Endothelial cell (in vitro differentiated cells): ENCODE measurements at regions not wholly inside any gene's neighbourhood (a gene's known extent, or its start where the extent isn't known, plus 50 kb on each side); places are given as distances from the start of the nearest gene placed in this dataset.
"Not testable (repeated sequence)": the region's sequence is repeated elsewhere in the genome, so short reads cannot be mapped to it uniquely, and the experiment has no call there.

ENCODE experiments used
- DNase-seq: peaks from one replicate; pipeline ENCODE4 v3.0.0; 2021; ENCODE audit warnings: low spot score
- H3K27ac Mint-ChIP-seq: one replicate; pipeline ENCODE4 v1.8.0; 2021; ENCODE audit warnings: mixed read lengths, inconsistent platforms; ENCODE audit not compliant: unreplicated experiment
- H3K27me3 Mint-ChIP-seq: one replicate; pipeline ENCODE4 v1.8.0; 2021; ENCODE audit warnings: mild to moderate bottlenecking, moderate library complexity, mixed read lengths, inconsistent platforms; ENCODE audit not compliant: unreplicated experiment
- H3K36me3 Mint-ChIP-seq: one replicate; pipeline ENCODE4 v1.8.0; 2021; ENCODE audit warnings: mild to moderate bottlenecking, low read depth, mixed read lengths, inconsistent platforms; ENCODE audit not compliant: unreplicated experiment
- H3K4me1 Mint-ChIP-seq: one replicate; pipeline ENCODE4 v1.8.0; 2021; ENCODE audit warnings: mild to moderate bottlenecking, mixed read lengths, inconsistent platforms; ENCODE audit not compliant: unreplicated experiment
- H3K4me3 Mint-ChIP-seq: one replicate; pipeline ENCODE4 v1.8.0; 2021; ENCODE audit warnings: mild to moderate bottlenecking, mixed read lengths, inconsistent platforms; ENCODE audit not compliant: unreplicated experiment
- H3K9me3 Mint-ChIP-seq: one replicate; pipeline ENCODE4 v1.8.0; 2021; ENCODE audit warnings: mixed read lengths, inconsistent platforms; ENCODE audit not compliant: unreplicated experiment
- CTCF ChIP-seq: fragments of 200-600 bp; sonication (generic); IDR thresholded peaks from one replicate; pipeline ENCODE4 v1.5.0; 2021; ENCODE audit warnings: antibody characterized with exemption; ENCODE audit not compliant: unreplicated experiment

- TF ChIP-seq CTCF: no peak
These were observed 1043.6 kb downstream of the DIPK2A start for GRCh38 chr3:145015253-145015652.

GRCh38 chr3:145017959-145018358 lies 1046.3 kb downstream of the DIPK2A start:
- Mint-ChIP-seq H3K4me3 (no peak overlapping the region), H3K4me1 (no peaks in the 10 kb centered on the region), H3K27ac (no peak overlapping the region), H3K9me3 (no peaks in the 10 kb centered on the region), H3K36me3 (no peaks in the 10 kb centered on the region), H3K27me3 (no peaks in the 10 kb centered on the region)
- no peak for DNase-seq
- TF ChIP-seq CTCF: no peak

More at GRCh38 chr3:145015253-145015652, 1043.6 kb downstream of the DIPK2A start:
- Mint-ChIP-seq H3K27me3 (no peaks in the 10 kb centered on the region), H3K36me3 (no peaks in the 10 kb centered on the region), H3K4me3 (no peak overlapping the region), H3K4me1 (no peaks in the 10 kb centered on the region), H3K27ac (no peak overlapping the region), H3K9me3 (no peaks in the 10 kb centered on the region)
- DNase-seq: no peak

GRCh38 chr3:145022447-145022846 lies 1050.8 kb downstream of the DIPK2A start:
- H3K27me3 Mint-ChIP-seq: no peaks in the 10 kb centered on the region
- no peak overlapping the region for H3K27ac Mint-ChIP-seq
- H3K9me3 Mint-ChIP-seq: no peaks in the 10 kb centered on the region
- H3K4me1 Mint-ChIP-seq: no peaks in the 10 kb centered on the region
- H3K36me3 Mint-ChIP-seq: no peaks in the 10 kb centered on the region
- no peak for DNase-seq
- H3K4me3 Mint-ChIP-seq: no peak overlapping the region
- no peak for TF ChIP-seq CTCF

GRCh38 chr3:145024700-145025099 lies 1053.1 kb downstream of the DIPK2A start:
- no peak for DNase-seq
- Mint-ChIP-seq H3K9me3 (no peaks in the 10 kb centered on the region), H3K4me1 (no peaks in the 10 kb centered on the region), H3K27me3 (no peaks in the 10 kb centered on the region), H3K36me3 (no peaks in the 10 kb centered on the region), H3K4me3 (no peak overlapping the region), H3K27ac (no peak overlapping the region)
- TF ChIP-seq CTCF: no peak

- DNase-seq, H3K27me3 Mint-ChIP-seq, H3K4me3 Mint-ChIP-seq, H3K27ac Mint-ChIP-seq, H3K36me3 Mint-ChIP-seq, H3K4me1 Mint-ChIP-seq, H3K9me3 Mint-ChIP-seq: not testable (repeated sequence)
These were observed 1055.6 kb downstream of the DIPK2A start for GRCh38 chr3:145027186-145027585.

- TF ChIP-seq CTCF: no peak
- no peaks in the 10 kb centered on the region for H3K27me3 Mint-ChIP-seq
- DNase-seq: no peak
- no peaks in the 10 kb centered on the region for H3K9me3 Mint-ChIP-seq
- H3K4me3 Mint-ChIP-seq: no peak overlapping the region
- no peak overlapping the region for H3K27ac Mint-ChIP-seq
- H3K4me1 Mint-ChIP-seq: no peaks in the 10 kb centered on the region
- H3K36me3 Mint-ChIP-seq: no peaks in the 10 kb centered on the region
These were observed 1061.2 kb downstream of the DIPK2A start for GRCh38 chr3:145032791-145033190.
